OCI-LY3 (cell line): ENCODE measurements at regions not wholly inside any gene's neighbourhood (a gene's known extent, or its start where the extent isn't known, plus 50 kb on each side); places are given as distances from the start of the nearest gene placed in this dataset.

ENCODE experiments used
- H2AFZ ChIP-seq: fragments of 200-600, 300-600 bp; shearing (Covaris generic); 2 replicates; pipeline ENCODE4 v1.6.0; 2014; ENCODE audit warnings: antibody characterized with exemption, low read depth, low read length
- H3K27ac ChIP-seq: fragments of 200-600, 300-600 bp; sonication (generic); 2 replicates; pipeline ENCODE4 v1.5.1; 2014; ENCODE audit warnings: mild to moderate bottlenecking, low read length, moderate library complexity, mixed read lengths
- H3K27me3 ChIP-seq: fragments of 200-600, 300-600 bp; sonication (generic); 2 replicates; pipeline ENCODE4 v1.6.1; 2014; ENCODE audit warnings: low read depth, low read length, mixed read lengths
- H3K36me3 ChIP-seq: fragments of 200-600, 300-600 bp; sonication (generic); replicated peaks from 2 replicates; pipeline ENCODE3; 2014; ENCODE audit warnings: low read depth, low read length, mixed read lengths
- H3K4me1 ChIP-seq: fragments of 300-600, 200-600 bp; sonication (generic); 2 replicates; pipeline ENCODE4 v1.6.1; 2014; ENCODE audit warnings: low read length, mixed read lengths
- H3K4me2 ChIP-seq: fragments of 200-600, 300-600 bp; sonication (generic); 2 replicates; pipeline ENCODE4 v1.6.1; 2014; ENCODE audit warnings: low read length, mixed read lengths
- H3K4me3 ChIP-seq: fragments of 300-600, 200-600 bp; sonication (generic); 2 replicates; pipeline ENCODE4 v1.5.1; 2014; ENCODE audit warnings: antibody characterized with exemption, mild to moderate bottlenecking, low read length, moderate library complexity
- H3K79me2 ChIP-seq: fragments of 300-600, 200-600 bp; shearing (Covaris generic); 2 replicates; pipeline ENCODE4 v1.6.1; 2014; ENCODE audit warnings: mild to moderate bottlenecking, low read length, mixed read lengths
- H3K9ac ChIP-seq: fragments of 300-600, 200-600 bp; shearing (Covaris generic); 2 replicates; pipeline ENCODE4 v1.6.0; 2014; ENCODE audit warnings: mild to moderate bottlenecking, low read length, moderate library complexity
- H3K9me3 ChIP-seq: fragments of 200-600, 300-600 bp; shearing (Covaris generic); 2 replicates; pipeline ENCODE4 v1.6.1; 2014; ENCODE audit warnings: low read length, mixed read lengths; ENCODE audit not compliant: insufficient read depth
- H4K20me1 ChIP-seq: fragments of 200-600, 300-600 bp; sonication (generic); 2 replicates; pipeline ENCODE4 v1.6.1; 2016; ENCODE audit warnings: low read length, mixed read lengths; ENCODE audit not compliant: insufficient read depth
- EZH2phosphoT487 ChIP-seq: fragments of 200-600 bp; shearing (Covaris generic); IDR thresholded peaks from 2 replicates; pipeline ENCODE4 v1.6.1; 2018; ENCODE audit warnings: antibody characterized with exemption, mixed run types, low read depth
- TF ChIP-seq, protein P1 (sequence below): fragments of 200-600, 300-600 bp; sonication (generic); IDR thresholded peaks from 2 replicates; pipeline ENCODE4 v1.5.1; 2014; ENCODE audit warnings: antibody characterized with exemption, low read length, low read depth

DNA sequence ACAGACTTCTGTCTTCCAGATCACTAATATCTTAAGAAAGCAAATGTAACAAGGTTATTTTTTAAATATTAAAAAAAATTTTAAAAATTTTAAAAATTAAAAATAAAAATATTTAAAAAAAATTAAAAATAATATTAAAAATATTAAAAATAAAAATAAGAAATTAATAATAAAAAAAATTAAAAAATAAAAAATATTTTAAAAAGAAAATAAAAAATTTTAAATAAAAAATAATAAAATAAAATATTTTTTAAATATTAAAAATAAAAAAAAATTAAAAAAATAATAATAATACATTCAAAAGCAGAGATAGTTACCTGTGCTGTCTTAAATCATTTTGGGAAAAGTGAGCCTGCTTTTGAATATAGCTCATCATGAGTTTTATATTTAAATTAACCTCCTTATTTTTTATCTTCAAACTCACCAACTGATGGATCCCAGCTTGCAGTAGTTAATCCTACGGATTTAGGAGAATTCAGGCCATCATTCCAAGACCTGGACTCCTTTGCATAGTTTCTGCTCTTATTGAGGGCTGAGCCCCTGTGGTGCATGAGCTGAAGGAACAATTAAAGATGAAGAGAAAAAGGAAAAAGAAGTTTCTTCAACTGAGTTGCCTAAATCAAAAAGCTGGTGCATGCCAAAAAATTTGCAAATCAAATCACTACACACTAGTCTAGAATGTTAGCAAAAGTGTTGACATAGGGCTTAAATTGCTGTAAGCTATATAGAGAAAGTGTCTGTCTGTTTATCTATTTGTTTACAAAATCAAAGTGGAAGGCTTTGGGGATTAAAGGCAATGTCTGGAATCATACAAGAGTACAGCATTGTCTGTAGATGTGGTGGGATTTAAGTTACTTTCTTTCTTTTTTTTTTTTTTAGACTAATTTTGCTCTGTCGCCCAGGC lies 50.5 kb upstream of the ZNF438 start:
- no peaks in the 10 kb centered on the region for H3K9me3 ChIP-seq
- H3K4me1 ChIP-seq, result peaks cover 18% of the 10 kb centered on the region
- no peaks in the 10 kb centered on the region for H4K20me1 ChIP-seq
- no peak for TF ChIP-seq EZH2phosphoT487
- TF ChIP-seq, protein P1, sequence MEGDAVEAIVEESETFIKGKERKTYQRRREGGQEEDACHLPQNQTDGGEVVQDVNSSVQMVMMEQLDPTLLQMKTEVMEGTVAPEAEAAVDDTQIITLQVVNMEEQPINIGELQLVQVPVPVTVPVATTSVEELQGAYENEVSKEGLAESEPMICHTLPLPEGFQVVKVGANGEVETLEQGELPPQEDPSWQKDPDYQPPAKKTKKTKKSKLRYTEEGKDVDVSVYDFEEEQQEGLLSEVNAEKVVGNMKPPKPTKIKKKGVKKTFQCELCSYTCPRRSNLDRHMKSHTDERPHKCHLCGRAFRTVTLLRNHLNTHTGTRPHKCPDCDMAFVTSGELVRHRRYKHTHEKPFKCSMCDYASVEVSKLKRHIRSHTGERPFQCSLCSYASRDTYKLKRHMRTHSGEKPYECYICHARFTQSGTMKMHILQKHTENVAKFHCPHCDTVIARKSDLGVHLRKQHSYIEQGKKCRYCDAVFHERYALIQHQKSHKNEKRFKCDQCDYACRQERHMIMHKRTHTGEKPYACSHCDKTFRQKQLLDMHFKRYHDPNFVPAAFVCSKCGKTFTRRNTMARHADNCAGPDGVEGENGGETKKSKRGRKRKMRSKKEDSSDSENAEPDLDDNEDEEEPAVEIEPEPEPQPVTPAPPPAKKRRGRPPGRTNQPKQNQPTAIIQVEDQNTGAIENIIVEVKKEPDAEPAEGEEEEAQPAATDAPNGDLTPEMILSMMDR, result no peak
- H3K9ac ChIP-seq, result no peak overlapping the region
- H3K27ac ChIP-seq, result no peak overlapping the region
- no peaks in the 10 kb centered on the region for H3K27me3 ChIP-seq
- no peak overlapping the region for H3K4me3 ChIP-seq
- H3K4me2 ChIP-seq, result no peak overlapping the region
- H3K36me3 ChIP-seq, result no peaks in the 10 kb centered on the region
- H3K79me2 ChIP-seq, result no peaks in the 10 kb centered on the region
- H2AFZ ChIP-seq, result no peak overlapping the region

DNA sequence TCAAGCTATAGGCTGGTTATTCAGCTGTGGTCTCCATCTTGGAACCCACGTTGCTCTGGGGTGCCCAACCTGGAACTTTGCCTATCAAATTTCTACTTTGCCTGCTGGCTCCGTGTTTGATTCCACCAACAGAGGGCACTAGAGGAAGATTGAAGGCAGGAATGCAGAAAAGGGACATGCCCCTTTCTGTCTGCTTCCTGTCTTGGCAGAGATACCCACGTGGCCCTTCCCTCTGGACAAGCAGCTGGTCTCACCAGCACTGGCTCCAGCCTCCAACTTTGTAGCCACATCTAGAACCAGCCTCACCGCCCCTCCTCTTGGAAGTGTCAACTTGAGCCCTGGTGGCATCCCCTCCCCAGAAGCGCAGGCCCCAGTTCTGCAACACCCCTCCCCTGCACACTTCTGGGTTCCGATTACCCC lies 52.1 kb upstream of the ZNF438 start:
- Histone ChIP-seq H3K4me3 (no peak overlapping the region), H3K27ac (no peak overlapping the region), H3K4me1 (peaks cover 25% of the 10 kb centered on the region), H3K36me3 (no peaks in the 10 kb centered on the region), H3K27me3 (no peaks in the 10 kb centered on the region), H3K4me2 (no peak overlapping the region), H3K9me3 (no peaks in the 10 kb centered on the region), H4K20me1 (no peaks in the 10 kb centered on the region), H3K9ac (no peak overlapping the region), H3K79me2 (no peaks in the 10 kb centered on the region), H2AFZ (peak overlapping the region; percentile 62; the same call in 1 of the 2 replicates)
- TF ChIP-seq, protein P1, result peak; percentile 65
- TF ChIP-seq EZH2phosphoT487, result no peak

DNA sequence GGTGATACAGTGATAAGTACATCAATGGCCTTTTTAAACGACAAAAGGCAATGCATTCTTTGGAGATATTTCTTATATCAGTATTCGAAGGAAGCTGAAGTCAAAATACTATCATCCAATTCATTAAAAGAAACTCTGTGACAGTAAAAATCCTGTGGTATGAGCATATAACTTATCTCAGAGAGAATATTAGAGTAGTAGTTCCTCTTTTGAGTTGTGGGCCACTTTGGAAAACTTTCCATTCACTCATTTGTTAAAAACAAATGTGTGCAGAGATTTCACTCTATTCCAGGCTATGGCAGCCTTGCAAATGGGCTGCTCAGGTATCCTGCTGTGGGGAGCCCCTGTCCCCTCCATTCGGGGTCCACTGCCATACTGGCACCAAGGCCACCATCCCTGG lies 55.3 kb upstream of the ZNF438 start:
- Histone ChIP-seq H3K9me3 (no peaks in the 10 kb centered on the region), H2AFZ (no peak overlapping the region), H4K20me1 (no peaks in the 10 kb centered on the region), H3K4me3 (no peak overlapping the region), H3K9ac (no peak overlapping the region), H3K27ac (no peak overlapping the region), H3K36me3 (no peaks in the 10 kb centered on the region), H3K4me1 (peaks cover 42% of the 10 kb centered on the region), H3K79me2 (no peaks in the 10 kb centered on the region), H3K27me3 (no peaks in the 10 kb centered on the region), H3K4me2 (no peak overlapping the region)
- TF ChIP-seq, protein P1, result no peak
- no peak for TF ChIP-seq EZH2phosphoT487

DNA sequence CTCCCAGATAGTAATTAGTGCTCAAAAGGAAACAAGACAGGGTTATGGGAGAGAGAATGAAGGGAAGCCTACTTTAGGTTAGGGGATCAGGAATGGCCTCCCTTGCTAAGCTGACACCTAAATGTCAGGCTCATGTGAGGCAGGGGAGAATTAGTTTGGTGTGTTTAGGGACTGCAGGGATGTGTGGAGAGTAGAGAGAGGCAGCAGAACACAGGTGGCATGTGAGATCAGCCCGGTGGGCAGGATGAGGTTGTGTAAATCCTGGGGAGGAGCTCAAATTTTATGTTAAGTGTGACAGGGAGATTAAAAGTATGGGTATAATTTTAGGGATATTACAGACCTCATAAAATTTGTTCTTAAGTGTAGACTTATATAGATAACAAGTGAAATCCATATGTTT lies 56.2 kb upstream of the ZNF438 start:
- H3K27me3 ChIP-seq, result no peaks in the 10 kb centered on the region
- no peaks in the 10 kb centered on the region for H3K79me2 ChIP-seq
- no peak overlapping the region for H3K4me3 ChIP-seq
- H2AFZ ChIP-seq, result no peak overlapping the region; the same call in 1 of the 2 replicates
- H4K20me1 ChIP-seq, result no peaks in the 10 kb centered on the region
- H3K9ac ChIP-seq, result no peak overlapping the region
- H3K36me3 ChIP-seq, result no peaks in the 10 kb centered on the region
- H3K4me2 ChIP-seq, result no peak overlapping the region
- H3K4me1 ChIP-seq, result peaks cover 38% of the 10 kb centered on the region
- H3K27ac ChIP-seq, result no peak overlapping the region
- TF ChIP-seq EZH2phosphoT487, result no peak
- TF ChIP-seq, protein P1, result no peak
- no peaks in the 10 kb centered on the region for H3K9me3 ChIP-seq
